DND-41 (cell line): ENCODE measurements at regions not wholly inside any gene's neighbourhood (a gene's known extent, or its start where the extent isn't known, plus 50 kb on each side); places are given as distances from the start of the nearest gene placed in this dataset.

Source experiments
- EZH2 ChIP-seq: IDR thresholded peaks from 3 replicates; pipeline ENCODE4 v1.6.1; 2012; ENCODE audit warnings: borderline replicate concordance, low read depth, mild to moderate bottlenecking, moderate library complexity, low read length, inconsistent platforms; ENCODE audit not compliant: severe bottlenecking
- TF ChIP-seq, protein P1 (sequence below): IDR thresholded peaks from 2 replicates; pipeline ENCODE4 v1.5.1; 2012; ENCODE audit warnings: borderline replicate concordance, low read length, moderate library complexity, mild to moderate bottlenecking; ENCODE audit not compliant: poor library complexity, severe bottlenecking; ENCODE audit errors: extremely low read depth

DNA sequence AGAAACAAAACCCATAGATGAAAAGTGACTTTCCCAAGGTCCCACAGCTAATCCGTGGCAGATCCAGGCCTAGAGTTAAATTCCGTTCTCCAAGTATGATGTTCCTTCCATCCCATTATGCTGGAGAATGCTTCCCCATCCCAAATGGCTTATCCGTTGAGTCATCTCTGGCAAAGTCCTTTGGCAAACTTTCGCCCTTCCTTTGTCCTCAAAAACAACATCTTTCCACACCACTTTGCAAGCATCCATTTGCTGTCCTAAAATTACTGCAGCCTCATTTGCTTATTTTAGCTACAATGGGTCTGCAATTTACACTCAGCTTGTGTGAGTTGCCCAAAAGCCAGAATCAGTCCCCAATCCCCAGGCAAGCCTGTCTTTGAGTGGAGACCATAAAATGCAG, 304.0 kb upstream of the TLE3 start:
- TF ChIP-seq, protein P1, sequence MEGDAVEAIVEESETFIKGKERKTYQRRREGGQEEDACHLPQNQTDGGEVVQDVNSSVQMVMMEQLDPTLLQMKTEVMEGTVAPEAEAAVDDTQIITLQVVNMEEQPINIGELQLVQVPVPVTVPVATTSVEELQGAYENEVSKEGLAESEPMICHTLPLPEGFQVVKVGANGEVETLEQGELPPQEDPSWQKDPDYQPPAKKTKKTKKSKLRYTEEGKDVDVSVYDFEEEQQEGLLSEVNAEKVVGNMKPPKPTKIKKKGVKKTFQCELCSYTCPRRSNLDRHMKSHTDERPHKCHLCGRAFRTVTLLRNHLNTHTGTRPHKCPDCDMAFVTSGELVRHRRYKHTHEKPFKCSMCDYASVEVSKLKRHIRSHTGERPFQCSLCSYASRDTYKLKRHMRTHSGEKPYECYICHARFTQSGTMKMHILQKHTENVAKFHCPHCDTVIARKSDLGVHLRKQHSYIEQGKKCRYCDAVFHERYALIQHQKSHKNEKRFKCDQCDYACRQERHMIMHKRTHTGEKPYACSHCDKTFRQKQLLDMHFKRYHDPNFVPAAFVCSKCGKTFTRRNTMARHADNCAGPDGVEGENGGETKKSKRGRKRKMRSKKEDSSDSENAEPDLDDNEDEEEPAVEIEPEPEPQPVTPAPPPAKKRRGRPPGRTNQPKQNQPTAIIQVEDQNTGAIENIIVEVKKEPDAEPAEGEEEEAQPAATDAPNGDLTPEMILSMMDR: no peak
- no peak for TF ChIP-seq EZH2
